GM12875 (cell line): ENCODE measurements at regions not wholly inside any gene's neighbourhood (a gene's known extent, or its start where the extent isn't known, plus 50 kb on each side); places are given as distances from the start of the nearest gene placed in this dataset.

Experiments
- H3K4me3 ChIP-seq: one replicate; pipeline ENCODE4 v1.5.1; 2011; ENCODE audit warnings: low read depth, low read length, control low read depth
- TF ChIP-seq, protein P1 (sequence below): IDR thresholded peaks from 2 replicates; pipeline ENCODE4 v1.5.1; 2011; ENCODE audit warnings: low read depth, mild to moderate bottlenecking, control low read depth, inconsistent platforms, low read length, moderate library complexity, borderline replicate concordance; ENCODE audit not compliant: insufficient read depth

DNA sequence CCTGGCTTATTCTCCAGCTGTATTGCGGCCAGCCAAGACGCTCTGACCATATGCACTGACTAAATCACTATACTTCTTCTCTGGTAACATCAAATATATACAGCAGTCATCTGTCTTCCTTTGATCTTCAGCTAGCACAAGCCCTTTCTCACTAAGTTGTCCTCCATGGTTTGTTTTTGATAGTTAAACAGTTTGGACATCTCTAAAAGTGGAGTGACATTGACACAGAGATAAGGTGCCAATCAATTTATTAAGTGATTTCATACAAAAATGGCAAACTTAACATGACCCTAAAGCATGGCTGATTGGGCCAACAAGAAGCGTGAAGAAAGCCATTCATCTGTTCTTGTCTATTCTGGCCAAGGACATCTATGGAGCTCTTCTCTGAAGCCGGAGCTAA lies 334.9 kb downstream of the NKX6-1 start:
- no peak overlapping the region for H3K4me3 ChIP-seq
- TF ChIP-seq, protein P1, sequence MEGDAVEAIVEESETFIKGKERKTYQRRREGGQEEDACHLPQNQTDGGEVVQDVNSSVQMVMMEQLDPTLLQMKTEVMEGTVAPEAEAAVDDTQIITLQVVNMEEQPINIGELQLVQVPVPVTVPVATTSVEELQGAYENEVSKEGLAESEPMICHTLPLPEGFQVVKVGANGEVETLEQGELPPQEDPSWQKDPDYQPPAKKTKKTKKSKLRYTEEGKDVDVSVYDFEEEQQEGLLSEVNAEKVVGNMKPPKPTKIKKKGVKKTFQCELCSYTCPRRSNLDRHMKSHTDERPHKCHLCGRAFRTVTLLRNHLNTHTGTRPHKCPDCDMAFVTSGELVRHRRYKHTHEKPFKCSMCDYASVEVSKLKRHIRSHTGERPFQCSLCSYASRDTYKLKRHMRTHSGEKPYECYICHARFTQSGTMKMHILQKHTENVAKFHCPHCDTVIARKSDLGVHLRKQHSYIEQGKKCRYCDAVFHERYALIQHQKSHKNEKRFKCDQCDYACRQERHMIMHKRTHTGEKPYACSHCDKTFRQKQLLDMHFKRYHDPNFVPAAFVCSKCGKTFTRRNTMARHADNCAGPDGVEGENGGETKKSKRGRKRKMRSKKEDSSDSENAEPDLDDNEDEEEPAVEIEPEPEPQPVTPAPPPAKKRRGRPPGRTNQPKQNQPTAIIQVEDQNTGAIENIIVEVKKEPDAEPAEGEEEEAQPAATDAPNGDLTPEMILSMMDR = no peak

- H3K4me3 ChIP-seq = no peak overlapping the region
- TF ChIP-seq, protein P1 = no peak
These were observed 339.3 kb downstream of the NKX6-1 start for GRCh38 chr4:84159762-84160161.

GRCh38 chr4:84158670-84159069 lies 340.4 kb downstream of the NKX6-1 start:
- TF ChIP-seq, protein P1 = no peak
- no peak overlapping the region for H3K4me3 ChIP-seq

GRCh38 chr4:84151574-84151973 lies 347.5 kb downstream of the NKX6-1 start:
- no peak overlapping the region for H3K4me3 ChIP-seq
- TF ChIP-seq, protein P1 = no peak

GRCh38 chr4:84150177-84150576 lies 348.9 kb downstream of the NKX6-1 start:
- H3K4me3 ChIP-seq = no peak overlapping the region
- TF ChIP-seq, protein P1 = no peak

DNA sequence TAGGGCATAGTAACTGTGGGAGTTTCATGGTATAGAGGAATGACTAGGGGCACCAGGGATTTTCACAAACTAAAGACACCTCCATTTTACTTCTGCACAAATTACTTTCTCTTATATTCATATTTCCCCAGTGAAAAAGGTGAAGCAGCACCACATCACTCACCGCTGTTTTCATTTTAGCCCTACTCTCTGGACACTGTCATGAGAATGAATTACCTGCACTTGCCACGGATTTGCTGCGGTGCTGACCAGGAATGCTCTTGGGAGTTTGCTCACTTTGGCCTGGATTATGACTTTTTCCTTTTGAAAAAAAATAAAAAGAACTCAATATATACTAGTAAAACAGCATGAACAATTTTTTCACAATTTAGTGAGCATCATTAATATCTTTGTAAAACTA lies 351.3 kb downstream of the NKX6-1 start:
- TF ChIP-seq, protein P1 = no peak
- no peak overlapping the region for H3K4me3 ChIP-seq

- TF ChIP-seq, protein P1 = no peak
These were observed 352.7 kb downstream of the NKX6-1 start for GRCh38 chr4:84146300-84146959.

More at GRCh38 chr4:84146300-84146959, 352.7 kb downstream of the NKX6-1 start:
- no peak overlapping the region for H3K4me3 ChIP-seq
